ENCODE measurements at regions not wholly inside any gene's neighbourhood (a gene's known extent, or its start where the extent isn't known, plus 50 kb on each side); places are given as distances from the start of the nearest gene placed in this dataset.

- Histone ChIP-seq H3F3A (ENCODE audit: low read depth) (no peaks in the 10 kb centered on the region), H3K36me3 (ENCODE audit: insufficient read depth, low read length) (no peaks in the 10 kb centered on the region), H3K79me2 (ENCODE audit: insufficient read depth, low read length) (no peaks in the 10 kb centered on the region), H4K20me1 (ENCODE audit: insufficient read depth, low read length, poor library complexity, severe bottlenecking) (no peaks in the 10 kb centered on the region), H3K9me3 (ENCODE audit: insufficient read depth, low read depth, low read length) (no peaks in the 10 kb centered on the region), H3K9ac (ENCODE audit: low read depth, low read length, poor library complexity, severe bottlenecking) (no peak overlapping the region), H3K27me3 (ENCODE audit: insufficient read depth, low read length, poor library complexity, severe bottlenecking) (no peaks in the 10 kb centered on the region), H3K4me2 (ENCODE audit: low read depth, low read length, poor library complexity, severe bottlenecking) (no peak overlapping the region), H3K4me3 (ENCODE audit: low read length, poor library complexity, severe bottlenecking) (no peak overlapping the region), H3K4me1 (ENCODE audit: insufficient read depth, low read length, poor library complexity, severe bottlenecking) (no peaks in the 10 kb centered on the region), H2AFZ (ENCODE audit: low read length) (no peak overlapping the region), H3K9me2 (replicated peaks; ENCODE audit: low read depth, low read length) (no peaks in the 10 kb centered on the region)
- TF ChIP-seq, protein P1, sequence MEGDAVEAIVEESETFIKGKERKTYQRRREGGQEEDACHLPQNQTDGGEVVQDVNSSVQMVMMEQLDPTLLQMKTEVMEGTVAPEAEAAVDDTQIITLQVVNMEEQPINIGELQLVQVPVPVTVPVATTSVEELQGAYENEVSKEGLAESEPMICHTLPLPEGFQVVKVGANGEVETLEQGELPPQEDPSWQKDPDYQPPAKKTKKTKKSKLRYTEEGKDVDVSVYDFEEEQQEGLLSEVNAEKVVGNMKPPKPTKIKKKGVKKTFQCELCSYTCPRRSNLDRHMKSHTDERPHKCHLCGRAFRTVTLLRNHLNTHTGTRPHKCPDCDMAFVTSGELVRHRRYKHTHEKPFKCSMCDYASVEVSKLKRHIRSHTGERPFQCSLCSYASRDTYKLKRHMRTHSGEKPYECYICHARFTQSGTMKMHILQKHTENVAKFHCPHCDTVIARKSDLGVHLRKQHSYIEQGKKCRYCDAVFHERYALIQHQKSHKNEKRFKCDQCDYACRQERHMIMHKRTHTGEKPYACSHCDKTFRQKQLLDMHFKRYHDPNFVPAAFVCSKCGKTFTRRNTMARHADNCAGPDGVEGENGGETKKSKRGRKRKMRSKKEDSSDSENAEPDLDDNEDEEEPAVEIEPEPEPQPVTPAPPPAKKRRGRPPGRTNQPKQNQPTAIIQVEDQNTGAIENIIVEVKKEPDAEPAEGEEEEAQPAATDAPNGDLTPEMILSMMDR (conservative IDR thresholded peaks at IDR 0.05; ENCODE audit: low read length): no peak
- TF ChIP-seq EZH2phosphoT487 (IDR thresholded peaks at IDR 0.05; ENCODE audit: borderline replicate concordance): no peak
Measured at GRCh38 chr11:119804698-119805097, 75.7 kb upstream of the NECTIN1 start.

DNA sequence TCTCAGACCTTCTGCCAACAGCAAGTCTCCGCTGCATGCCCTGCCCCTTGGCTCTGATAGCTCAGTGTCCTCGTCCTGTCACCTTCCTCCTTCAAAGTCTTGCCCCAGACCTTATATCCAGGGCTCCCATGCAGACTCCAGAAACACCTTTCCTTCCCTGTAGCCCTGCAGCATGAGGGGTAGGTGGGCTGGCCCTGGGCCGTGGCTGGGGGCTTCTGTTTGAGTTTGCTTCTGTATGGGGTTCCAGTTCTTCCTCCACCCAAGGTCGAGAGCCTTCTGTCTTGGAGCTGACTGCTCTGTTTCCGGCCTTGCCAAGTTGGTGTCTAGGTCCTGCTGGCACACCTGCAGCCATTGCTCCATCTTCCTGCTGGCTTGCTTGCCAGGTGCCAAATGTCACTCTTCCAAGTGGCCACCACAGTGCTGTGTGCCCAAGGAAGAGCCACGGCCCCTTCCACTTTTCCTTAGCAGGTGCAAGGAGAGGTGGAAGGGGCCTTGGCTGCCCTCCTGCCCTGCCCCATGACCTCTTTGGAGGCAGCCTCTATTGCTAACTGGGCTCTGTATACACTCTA is 74.8 kb upstream of the NECTIN1 start:
- TF ChIP-seq, protein P1 (conservative IDR thresholded peaks at IDR 0.05; ENCODE audit: low read length): no peak
- TF ChIP-seq EZH2phosphoT487 (IDR thresholded peaks at IDR 0.05; ENCODE audit: borderline replicate concordance): no peak
- no peaks in the 10 kb centered on the region for H3K27me3 ChIP-seq (ENCODE audit: insufficient read depth, low read length, poor library complexity, severe bottlenecking)

DNA sequence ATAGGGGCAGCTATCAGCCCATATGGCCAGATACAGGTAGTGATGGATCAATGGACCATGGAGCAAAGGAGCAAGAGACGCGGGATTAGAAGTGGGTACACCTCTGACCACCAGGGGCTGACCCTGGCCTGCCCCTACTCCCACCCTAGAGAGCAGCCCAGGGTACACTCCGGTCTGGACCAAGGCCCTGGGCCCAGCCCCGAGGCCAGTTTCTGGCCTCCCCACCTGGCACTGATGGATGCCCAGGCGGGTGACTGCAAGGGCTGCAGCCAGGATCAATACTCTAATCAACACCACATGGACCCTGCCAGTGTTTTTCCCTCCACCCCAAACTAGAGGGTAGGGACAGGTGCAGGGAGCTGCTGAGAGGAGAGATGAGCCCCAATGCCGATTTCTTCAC is 74.1 kb upstream of the NECTIN1 start:
- Histone ChIP-seq H2AFZ (ENCODE audit: low read length) (no peak overlapping the region), H3K9ac (ENCODE audit: low read depth, low read length, poor library complexity, severe bottlenecking) (no peak overlapping the region), H3K4me2 (ENCODE audit: low read depth, low read length, poor library complexity, severe bottlenecking) (no peak overlapping the region), H3K9me3 (ENCODE audit: insufficient read depth, low read depth, low read length) (no peaks in the 10 kb centered on the region), H3K27me3 (ENCODE audit: insufficient read depth, low read length, poor library complexity, severe bottlenecking) (no peaks in the 10 kb centered on the region), H3K4me3 (ENCODE audit: low read length, poor library complexity, severe bottlenecking) (no peak overlapping the region), H3K36me3 (ENCODE audit: insufficient read depth, low read length) (no peaks in the 10 kb centered on the region), H3F3A (ENCODE audit: low read depth) (no peaks in the 10 kb centered on the region), H3K4me1 (ENCODE audit: insufficient read depth, low read length, poor library complexity, severe bottlenecking) (no peaks in the 10 kb centered on the region), H3K79me2 (ENCODE audit: insufficient read depth, low read length) (no peaks in the 10 kb centered on the region), H4K20me1 (ENCODE audit: insufficient read depth, low read length, poor library complexity, severe bottlenecking) (no peaks in the 10 kb centered on the region), H3K9me2 (replicated peaks; ENCODE audit: low read depth, low read length) (no peaks in the 10 kb centered on the region)
- TF ChIP-seq, protein P1 (conservative IDR thresholded peaks at IDR 0.05; ENCODE audit: low read length): no peak
- no peak for TF ChIP-seq EZH2phosphoT487 (IDR thresholded peaks at IDR 0.05; ENCODE audit: borderline replicate concordance)

More for the DNA sequence above, 74.8 kb upstream of the NECTIN1 start:
- H4K20me1 ChIP-seq (ENCODE audit: insufficient read depth, low read length, poor library complexity, severe bottlenecking): no peaks in the 10 kb centered on the region
- H3K36me3 ChIP-seq (ENCODE audit: insufficient read depth, low read length): no peaks in the 10 kb centered on the region
- no peak overlapping the region for H3K9ac ChIP-seq (ENCODE audit: low read depth, low read length, poor library complexity, severe bottlenecking)
- H3F3A ChIP-seq (ENCODE audit: low read depth): no peaks in the 10 kb centered on the region
- no peaks in the 10 kb centered on the region for H3K4me1 ChIP-seq (ENCODE audit: insufficient read depth, low read length, poor library complexity, severe bottlenecking)
- no peaks in the 10 kb centered on the region for H3K79me2 ChIP-seq (ENCODE audit: insufficient read depth, low read length)
- no peak overlapping the region for H3K4me3 ChIP-seq (ENCODE audit: low read length, poor library complexity, severe bottlenecking)
- H3K4me2 ChIP-seq (ENCODE audit: low read depth, low read length, poor library complexity, severe bottlenecking): no peak overlapping the region
- H2AFZ ChIP-seq (ENCODE audit: low read length): no peak overlapping the region
- no peaks in the 10 kb centered on the region for H3K9me2 ChIP-seq (replicated peaks; ENCODE audit: low read depth, low read length)
- no peaks in the 10 kb centered on the region for H3K9me3 ChIP-seq (ENCODE audit: insufficient read depth, low read depth, low read length)

All from Loucy (cell line).